ENCODE measurements at regions not wholly inside any gene's neighbourhood (a gene's known extent, or its start where the extent isn't known, plus 50 kb on each side); places are given as distances from the start of the nearest gene placed in this dataset.

DNA sequence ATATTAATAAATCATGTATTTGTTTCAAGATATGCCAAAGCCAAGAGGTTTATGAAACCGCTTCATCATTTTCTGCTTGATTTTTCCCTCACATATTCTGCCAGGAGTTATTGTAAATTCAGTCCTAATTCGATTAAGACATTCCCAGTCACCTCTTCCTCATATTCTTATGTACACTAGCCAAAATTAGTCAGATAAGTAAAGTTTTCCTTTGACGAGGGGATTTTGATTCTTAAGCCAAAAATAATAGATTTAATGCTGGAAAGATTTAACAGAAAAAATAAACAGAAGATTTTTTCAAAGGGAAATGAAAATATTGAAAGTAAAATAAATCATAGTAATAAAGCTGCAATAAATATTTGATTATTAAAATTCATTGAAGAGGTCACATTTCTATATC is 51.0 kb upstream of the VEGFC start:
- CTCF ChIA-PET = interaction anchor here (1.1 kb wide), 1 partner anchor 20 kb away, joined by 3 read pairs; no protein-coding TSS in a partner anchor
- TF ChIP-seq, protein P1, sequence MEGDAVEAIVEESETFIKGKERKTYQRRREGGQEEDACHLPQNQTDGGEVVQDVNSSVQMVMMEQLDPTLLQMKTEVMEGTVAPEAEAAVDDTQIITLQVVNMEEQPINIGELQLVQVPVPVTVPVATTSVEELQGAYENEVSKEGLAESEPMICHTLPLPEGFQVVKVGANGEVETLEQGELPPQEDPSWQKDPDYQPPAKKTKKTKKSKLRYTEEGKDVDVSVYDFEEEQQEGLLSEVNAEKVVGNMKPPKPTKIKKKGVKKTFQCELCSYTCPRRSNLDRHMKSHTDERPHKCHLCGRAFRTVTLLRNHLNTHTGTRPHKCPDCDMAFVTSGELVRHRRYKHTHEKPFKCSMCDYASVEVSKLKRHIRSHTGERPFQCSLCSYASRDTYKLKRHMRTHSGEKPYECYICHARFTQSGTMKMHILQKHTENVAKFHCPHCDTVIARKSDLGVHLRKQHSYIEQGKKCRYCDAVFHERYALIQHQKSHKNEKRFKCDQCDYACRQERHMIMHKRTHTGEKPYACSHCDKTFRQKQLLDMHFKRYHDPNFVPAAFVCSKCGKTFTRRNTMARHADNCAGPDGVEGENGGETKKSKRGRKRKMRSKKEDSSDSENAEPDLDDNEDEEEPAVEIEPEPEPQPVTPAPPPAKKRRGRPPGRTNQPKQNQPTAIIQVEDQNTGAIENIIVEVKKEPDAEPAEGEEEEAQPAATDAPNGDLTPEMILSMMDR (IDR thresholded peaks at IDR 0.05; ENCODE audit: control extremely low read depth, extremely low read depth, low read depth, missing control alignments) = no peak
- POLR2A ChIA-PET = no interaction called here
- no peak for DNase-seq (ENCODE audit: extremely low spot score)

DNA sequence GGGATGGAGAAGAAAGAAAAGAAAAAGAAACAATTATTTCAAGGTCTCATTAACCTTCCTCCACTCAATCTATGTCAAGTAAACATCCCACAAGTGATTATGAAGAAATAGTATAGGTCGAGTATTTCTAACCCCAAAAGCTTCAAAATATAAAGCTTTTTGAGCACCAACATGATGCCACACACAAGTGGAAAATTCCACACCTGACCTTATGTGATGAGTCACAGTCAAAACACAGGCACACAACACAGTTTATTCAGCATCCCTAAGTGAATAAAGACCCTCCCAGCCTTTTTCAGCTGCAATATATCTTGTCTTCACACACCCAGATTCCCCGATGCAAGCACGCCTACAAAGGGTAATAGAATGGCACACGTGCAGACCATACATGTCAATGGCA is 51.7 kb upstream of the VEGFC start:
- ChIA-PET POLR2A (no interaction called here), CTCF (interaction anchor here (1.1 kb wide), 1 partner anchor 19 kb away, joined by 3 read pairs; no protein-coding TSS in a partner anchor)
- TF ChIP-seq, protein P1 (IDR thresholded peaks at IDR 0.05; ENCODE audit: control extremely low read depth, extremely low read depth, low read depth, missing control alignments) = no peak
- no peak for DNase-seq (ENCODE audit: extremely low spot score)

DNA sequence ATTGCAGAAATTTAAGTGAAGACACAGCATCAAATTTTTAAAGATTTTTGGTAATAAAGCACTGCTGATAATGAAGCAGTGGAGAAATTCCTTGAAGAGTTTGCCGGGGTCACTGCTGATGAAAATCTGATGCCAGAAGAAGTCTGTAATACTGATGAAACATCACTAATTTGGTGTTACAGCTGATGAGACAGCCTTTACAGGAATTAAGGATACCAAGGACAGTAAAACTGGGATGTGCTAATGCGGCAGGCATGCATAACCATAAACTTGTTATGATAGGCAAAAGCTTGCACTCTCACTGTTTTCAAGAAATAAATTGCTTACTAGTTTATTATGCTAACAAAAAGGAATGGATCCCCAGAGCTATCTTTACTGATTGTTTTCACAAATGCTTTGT is 52.9 kb upstream of the VEGFC start:
- ChIA-PET POLR2A (no interaction called here), CTCF (no interaction called here)
- TF ChIP-seq, protein P1 (IDR thresholded peaks at IDR 0.05; ENCODE audit: control extremely low read depth, extremely low read depth, low read depth, missing control alignments) = no peak
- DNase-seq (ENCODE audit: extremely low spot score) = no peak

DNA sequence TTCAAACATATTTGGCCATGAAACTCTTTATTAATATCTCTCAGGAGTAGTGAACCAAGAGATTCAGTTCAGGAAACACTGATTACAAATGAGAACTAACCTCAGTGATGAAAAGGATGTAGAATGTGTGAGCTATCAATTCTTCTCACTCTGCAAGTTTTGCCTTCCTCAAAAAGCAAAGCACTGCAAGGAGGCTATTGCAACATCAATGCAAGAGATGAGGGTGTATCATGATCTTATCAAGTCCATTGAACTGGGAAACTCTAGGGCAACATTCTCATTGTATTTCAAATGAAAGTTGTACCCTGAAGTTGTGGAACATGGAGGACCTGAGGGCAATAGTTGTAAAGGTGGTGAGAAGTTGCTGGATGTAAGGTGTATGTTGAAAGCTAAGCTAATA is 56.4 kb upstream of the VEGFC start:
- TF ChIP-seq, protein P1 (IDR thresholded peaks at IDR 0.05; ENCODE audit: control extremely low read depth, extremely low read depth, low read depth, missing control alignments) = no peak
- POLR2A ChIA-PET = no interaction called here
- CTCF ChIA-PET = interaction anchor here (1.9 kb wide), 1 partner anchor 9 kb away, joined by 8 read pairs; no protein-coding TSS in a partner anchor
- DNase-seq (ENCODE audit: extremely low spot score) = no peak

DNA sequence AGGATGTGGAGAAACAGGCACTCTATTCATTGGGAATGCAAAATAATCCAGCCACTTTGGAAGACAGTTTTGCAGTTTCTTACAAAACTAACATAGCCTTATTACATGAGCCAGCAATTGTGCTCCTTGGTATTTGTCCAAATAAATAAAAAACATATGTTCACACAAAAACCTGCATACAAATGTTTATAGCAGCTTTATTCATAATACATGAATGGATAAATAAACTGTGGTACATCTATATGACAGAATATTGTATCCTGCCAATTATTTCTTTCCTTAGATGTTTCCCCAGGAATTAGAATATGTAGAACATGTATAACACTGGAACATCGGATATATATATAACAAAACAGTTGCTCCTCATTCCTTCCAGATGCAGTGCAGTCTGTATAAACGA is 57.7 kb upstream of the VEGFC start:
- POLR2A ChIA-PET = no interaction called here

DNA sequence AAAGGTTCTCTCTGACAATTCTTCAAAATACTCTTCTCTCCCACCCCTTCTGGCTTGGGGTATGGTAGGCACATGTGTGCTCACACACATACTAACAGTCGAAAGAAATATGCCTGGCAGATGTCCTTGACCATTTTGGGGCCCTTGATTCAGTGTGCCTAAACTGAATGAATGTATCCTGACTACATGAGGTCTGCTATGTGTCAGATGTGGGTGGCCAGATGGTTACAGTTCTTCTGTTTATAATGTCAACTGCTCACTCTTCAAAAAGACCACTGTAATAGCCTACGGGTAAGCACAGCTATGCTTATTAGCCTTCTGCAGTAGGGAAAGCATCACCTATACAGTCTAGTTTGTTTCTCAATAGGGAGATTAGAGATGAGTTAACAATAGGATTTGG is 63.7 kb upstream of the VEGFC start:
- POLR2A ChIA-PET = no interaction called here
- DNase-seq (ENCODE audit: extremely low spot score) = no peak
- TF ChIP-seq, protein P1 (IDR thresholded peaks at IDR 0.05; ENCODE audit: control extremely low read depth, extremely low read depth, low read depth, missing control alignments) = no peak
- CTCF ChIA-PET = no interaction called here

More for the DNA sequence above, 57.7 kb upstream of the VEGFC start:
- DNase-seq (ENCODE audit: extremely low spot score) = no peak
- CTCF ChIA-PET = no interaction called here
- TF ChIP-seq, protein P1 (IDR thresholded peaks at IDR 0.05; ENCODE audit: control extremely low read depth, extremely low read depth, low read depth, missing control alignments) = no peak

DNA sequence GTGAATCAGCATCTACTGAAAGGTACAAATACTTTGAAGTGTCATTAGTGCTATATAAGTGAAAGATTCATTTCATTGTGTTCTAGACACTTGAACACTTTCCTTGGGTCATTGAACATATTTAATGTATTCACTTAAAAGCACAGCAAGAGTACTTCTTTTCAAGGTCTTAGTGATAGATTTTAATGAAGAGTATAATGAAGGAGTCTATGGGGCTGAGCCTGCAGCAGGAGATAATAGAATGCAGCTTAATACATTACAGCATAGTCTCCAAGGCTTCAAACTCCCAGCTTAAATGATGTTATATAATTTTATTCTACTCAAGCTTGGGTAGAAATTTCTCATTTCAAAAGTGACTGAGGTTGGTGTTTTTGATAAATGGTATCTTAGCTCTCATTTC is 66.1 kb upstream of the VEGFC start:
- DNase-seq (ENCODE audit: extremely low spot score) = no peak
- CTCF ChIA-PET = interaction anchor here (0.8 kb wide), 1 partner anchor 19 kb away, joined by 3 read pairs; no protein-coding TSS in a partner anchor
- TF ChIP-seq, protein P1 (IDR thresholded peaks at IDR 0.05; ENCODE audit: control extremely low read depth, extremely low read depth, low read depth, missing control alignments) = no peak
- POLR2A ChIA-PET = no interaction called here
